Astrocyte (in vitro differentiated cells and primary cell): ENCODE measurements at regions not wholly inside any gene's neighbourhood (a gene's known extent, or its start where the extent isn't known, plus 50 kb on each side); places are given as distances from the start of the nearest gene placed in this dataset.
"Not testable (repeated sequence)": the region's sequence is repeated elsewhere in the genome, so short reads cannot be mapped to it uniquely, and the experiment has no call there.

Experiments used
- DNase-seq: peaks from one replicate; pipeline ENCODE4 v3.0.0-alpha.2; 2010; ENCODE audit warnings: low read depth
- FAIRE-seq: peaks from 2 replicates; lab custom pipeline; 2011; peaks lifted over from hg19 to GRCh38; lab: Jason Lieb, UNC
- H2AFZ ChIP-seq: 2 replicates; pipeline ENCODE4 v1.6.0; 2012; ENCODE audit warnings: low read depth, low read length, inconsistent platforms
- H3K27ac ChIP-seq: 2 replicates; pipeline ENCODE4 v1.5.1; 2011; ENCODE audit warnings: low read depth, low read length, inconsistent platforms
- H3K27me3 ChIP-seq: 2 replicates; pipeline ENCODE4 v1.6.0; 2011; ENCODE audit warnings: low read length, inconsistent platforms; ENCODE audit not compliant: insufficient read depth
- H3K36me3 ChIP-seq: 2 replicates; pipeline ENCODE4 v1.5.1; 2011; ENCODE audit warnings: low read length, inconsistent platforms; ENCODE audit not compliant: insufficient read depth
- H3K4me1 ChIP-seq: 2 replicates; pipeline ENCODE4 v1.5.1; 2011; ENCODE audit warnings: low read length, inconsistent platforms; ENCODE audit not compliant: insufficient read depth
- H3K4me2 ChIP-seq: 2 replicates; pipeline ENCODE4 v1.6.0; 2012; ENCODE audit warnings: low read length, inconsistent platforms
- H3K4me3 ChIP-seq: 2 replicates; pipeline ENCODE4 v1.5.1; 2011; ENCODE audit warnings: low read depth, mild to moderate bottlenecking, low read length, inconsistent platforms; ENCODE audit not compliant: insufficient read depth
- H3K79me2 ChIP-seq: 2 replicates; pipeline ENCODE4 v1.6.0; 2012; ENCODE audit warnings: mild to moderate bottlenecking, low read length, inconsistent platforms; ENCODE audit not compliant: insufficient read depth
- H3K9ac ChIP-seq: 2 replicates; pipeline ENCODE4 v1.6.0; 2012; ENCODE audit warnings: mild to moderate bottlenecking, low read length, inconsistent platforms
- H3K9me3 ChIP-seq: 2 replicates; pipeline ENCODE4 v1.5.1; 2012; ENCODE audit warnings: low read depth, mild to moderate bottlenecking, low read length, inconsistent platforms; ENCODE audit not compliant: insufficient read depth
- H4K20me1 ChIP-seq: 2 replicates; pipeline ENCODE4 v1.6.0; 2012; ENCODE audit warnings: low read length, inconsistent platforms; ENCODE audit not compliant: insufficient read depth
- H3K27ac Mint-ChIP-seq: one replicate; pipeline ENCODE4 v1.8.0; 2021; ENCODE audit warnings: mild to moderate bottlenecking, mixed read lengths; ENCODE audit not compliant: unreplicated experiment
- H3K27me3 Mint-ChIP-seq: one replicate; pipeline ENCODE4 v1.8.0; 2021; ENCODE audit warnings: low read depth, mixed read lengths; ENCODE audit not compliant: unreplicated experiment
- H3K36me3 Mint-ChIP-seq: one replicate; pipeline ENCODE4 v1.8.0; 2021; ENCODE audit warnings: low read depth, mixed read lengths; ENCODE audit not compliant: unreplicated experiment
- H3K4me1 Mint-ChIP-seq: one replicate; pipeline ENCODE4 v1.8.0; 2021; ENCODE audit warnings: low read depth, mixed read lengths; ENCODE audit not compliant: unreplicated experiment
- H3K4me3 Mint-ChIP-seq: one replicate; pipeline ENCODE4 v1.8.0; 2021; ENCODE audit warnings: mild to moderate bottlenecking, moderate library complexity, mixed read lengths; ENCODE audit not compliant: unreplicated experiment
- H3K9me3 Mint-ChIP-seq: one replicate; pipeline ENCODE4 v1.8.0; 2021; ENCODE audit warnings: mild to moderate bottlenecking, mixed read lengths; ENCODE audit not compliant: unreplicated experiment

DNA sequence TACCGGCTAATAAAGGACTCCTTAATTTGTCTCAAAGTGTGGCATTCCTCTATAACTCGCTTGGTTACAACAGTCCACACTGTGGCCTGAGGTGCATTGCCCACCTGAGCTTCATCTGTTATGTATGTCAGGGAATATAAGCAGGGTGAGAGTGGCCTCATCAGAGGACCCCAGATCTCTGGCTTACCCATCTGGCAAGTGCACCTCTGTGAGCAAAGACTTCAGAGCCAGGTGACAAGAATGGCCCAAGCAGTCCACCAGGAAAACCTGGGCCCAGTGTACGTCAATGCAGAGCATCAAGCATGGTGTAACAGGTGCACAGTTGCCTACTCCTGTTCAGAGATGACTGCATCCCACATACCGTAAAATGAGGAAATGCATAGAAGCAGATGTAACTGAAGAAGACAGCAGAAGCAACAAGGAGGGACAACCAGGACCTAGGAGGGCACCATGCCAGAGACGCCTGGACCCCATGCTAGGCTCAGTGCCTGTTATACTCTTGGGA is 1621.0 kb downstream of the SPATA31A7 start:
- H3K4me1 ChIP-seq, H2AFZ ChIP-seq, H3K9me3 Mint-ChIP-seq, DNase-seq, H3K4me2 ChIP-seq, H3K9me3 ChIP-seq, H3K4me3 Mint-ChIP-seq, FAIRE-seq, H3K27me3 ChIP-seq, H4K20me1 ChIP-seq, H3K4me3 ChIP-seq, H3K4me1 Mint-ChIP-seq, H3K36me3 ChIP-seq, H3K9ac ChIP-seq, H3K27ac ChIP-seq, H3K36me3 Mint-ChIP-seq, H3K79me2 ChIP-seq, H3K27ac Mint-ChIP-seq: not testable (repeated sequence)
- peaks cover 28% of the 10 kb centered on the region for H3K27me3 Mint-ChIP-seq

DNA sequence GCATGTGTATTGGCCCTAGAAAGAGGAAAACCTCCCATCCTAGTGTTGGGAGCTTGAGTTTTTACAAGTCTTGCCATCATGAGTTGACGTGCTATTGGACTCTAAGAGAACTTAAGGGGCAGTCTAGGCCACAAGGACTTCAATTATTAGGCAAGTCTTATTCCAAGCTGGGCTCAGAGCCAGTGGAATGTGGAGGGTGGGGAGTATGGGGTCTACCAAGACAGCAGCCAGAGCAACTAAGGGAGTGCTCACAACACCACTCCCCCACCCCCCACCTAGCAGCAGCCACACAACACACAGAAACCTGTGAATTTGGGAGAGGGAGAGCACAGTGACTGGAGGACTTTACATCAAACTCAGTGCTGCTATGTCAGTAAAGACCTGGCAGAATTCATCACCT is 1625.6 kb downstream of the SPATA31A7 start:
- H3K9me3 Mint-ChIP-seq = peaks cover 12% of the 10 kb centered on the region
- FAIRE-seq = not testable (repeated sequence)

DNA sequence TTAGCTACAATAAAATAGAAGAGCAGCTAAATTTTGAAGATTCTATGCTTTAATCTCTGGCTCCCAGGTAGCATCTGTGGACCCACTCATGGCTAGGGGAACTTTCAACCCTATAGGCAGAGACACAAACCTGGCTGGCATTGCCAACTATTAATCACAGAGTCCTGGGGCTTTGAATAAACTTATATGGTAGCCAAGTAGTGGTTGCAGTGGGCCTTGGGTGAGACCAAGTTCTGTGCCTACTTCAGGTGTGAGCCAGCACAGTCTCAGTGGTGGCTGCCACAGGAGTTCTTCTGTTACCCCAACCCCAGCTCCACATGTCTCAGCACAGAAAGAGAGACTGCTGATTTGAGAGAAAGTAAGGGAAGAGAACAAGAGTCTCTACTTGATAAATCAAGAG is 1626.5 kb downstream of the SPATA31A7 start:
- not testable (repeated sequence) for H3K4me2 ChIP-seq, H3K9ac ChIP-seq, H3K4me1 Mint-ChIP-seq, H3K4me3 Mint-ChIP-seq, H3K4me1 ChIP-seq, DNase-seq, H3K79me2 ChIP-seq, H3K27ac ChIP-seq, H3K4me3 ChIP-seq, H2AFZ ChIP-seq, H3K36me3 Mint-ChIP-seq, H3K36me3 ChIP-seq, H3K9me3 ChIP-seq, H4K20me1 ChIP-seq, FAIRE-seq, H3K27ac Mint-ChIP-seq, H3K27me3 ChIP-seq
- peaks cover 12% of the 10 kb centered on the region for H3K9me3 Mint-ChIP-seq
- H3K27me3 Mint-ChIP-seq = peaks cover 44% of the 10 kb centered on the region

More for the DNA sequence above, 1625.6 kb downstream of the SPATA31A7 start:
- H3K79me2 ChIP-seq, H3K9me3 ChIP-seq, H3K36me3 ChIP-seq, H2AFZ ChIP-seq, H3K4me1 Mint-ChIP-seq, H3K27ac Mint-ChIP-seq, H3K36me3 Mint-ChIP-seq, H3K4me3 ChIP-seq, H3K9ac ChIP-seq, H3K4me1 ChIP-seq, H3K27ac ChIP-seq, H4K20me1 ChIP-seq, H3K4me2 ChIP-seq, H3K4me3 Mint-ChIP-seq, DNase-seq, H3K27me3 ChIP-seq: not testable (repeated sequence)
- peaks cover 46% of the 10 kb centered on the region for H3K27me3 Mint-ChIP-seq

DNA sequence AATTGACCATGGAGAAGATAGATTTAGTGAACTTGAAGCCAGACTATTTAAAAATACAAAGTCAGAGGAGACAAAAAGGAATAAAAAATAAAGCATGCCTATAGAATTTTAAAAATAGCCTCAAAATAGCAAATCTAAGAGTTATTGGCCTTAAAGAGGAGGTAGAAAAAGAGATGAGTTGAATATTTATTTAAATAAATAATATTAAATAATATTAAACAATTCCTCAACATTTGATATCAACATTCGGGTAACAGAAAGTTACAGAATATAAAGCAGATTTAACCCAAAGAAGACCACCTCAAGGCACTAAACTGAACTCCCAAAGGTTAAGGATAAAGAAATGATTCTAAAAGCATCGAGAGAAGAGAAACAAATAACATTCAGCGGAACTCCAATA is 1627.4 kb downstream of the SPATA31A7 start:
- not testable (repeated sequence) for FAIRE-seq, H3K4me1 ChIP-seq, H3K79me2 ChIP-seq, H3K27ac Mint-ChIP-seq, H2AFZ ChIP-seq, H3K9me3 ChIP-seq, H3K4me2 ChIP-seq, H4K20me1 ChIP-seq, H3K4me3 ChIP-seq, H3K27me3 ChIP-seq, H3K9ac ChIP-seq, H3K27ac ChIP-seq, H3K36me3 ChIP-seq, DNase-seq, H3K4me3 Mint-ChIP-seq, H3K36me3 Mint-ChIP-seq, H3K4me1 Mint-ChIP-seq
- Mint-ChIP-seq H3K9me3 (peaks cover 12% of the 10 kb centered on the region), H3K27me3 (peaks cover 44% of the 10 kb centered on the region)

DNA sequence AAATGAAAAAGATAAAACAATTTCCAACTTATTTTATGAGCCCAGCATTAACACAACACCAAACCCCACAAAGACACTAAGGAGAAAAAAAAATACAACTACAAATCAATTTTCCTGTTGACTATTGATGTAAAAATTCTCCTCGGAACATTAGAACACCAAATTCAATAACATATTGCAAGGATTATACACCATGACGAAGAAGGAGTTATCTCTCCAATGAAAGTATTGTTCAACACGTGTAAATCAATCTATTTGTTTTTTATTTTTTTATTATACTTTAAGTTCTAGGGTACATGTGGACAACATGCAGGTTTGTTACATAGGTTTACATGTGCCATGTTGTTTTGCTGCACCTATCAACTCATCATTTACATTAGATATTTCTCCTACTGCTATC is 1632.3 kb downstream of the SPATA31A7 start:
- H3K4me2 ChIP-seq, H3K9me3 ChIP-seq, H3K79me2 ChIP-seq, H2AFZ ChIP-seq, H3K4me3 ChIP-seq, H3K9ac ChIP-seq, H3K4me1 Mint-ChIP-seq, H3K27me3 ChIP-seq, H3K4me1 ChIP-seq, H4K20me1 ChIP-seq, H3K4me3 Mint-ChIP-seq, H3K36me3 ChIP-seq, FAIRE-seq, DNase-seq, H3K36me3 Mint-ChIP-seq, H3K27ac ChIP-seq, H3K27ac Mint-ChIP-seq: not testable (repeated sequence)
- Mint-ChIP-seq H3K27me3 (peaks cover 24% of the 10 kb centered on the region), H3K9me3 (peaks cover 17% of the 10 kb centered on the region)

DNA sequence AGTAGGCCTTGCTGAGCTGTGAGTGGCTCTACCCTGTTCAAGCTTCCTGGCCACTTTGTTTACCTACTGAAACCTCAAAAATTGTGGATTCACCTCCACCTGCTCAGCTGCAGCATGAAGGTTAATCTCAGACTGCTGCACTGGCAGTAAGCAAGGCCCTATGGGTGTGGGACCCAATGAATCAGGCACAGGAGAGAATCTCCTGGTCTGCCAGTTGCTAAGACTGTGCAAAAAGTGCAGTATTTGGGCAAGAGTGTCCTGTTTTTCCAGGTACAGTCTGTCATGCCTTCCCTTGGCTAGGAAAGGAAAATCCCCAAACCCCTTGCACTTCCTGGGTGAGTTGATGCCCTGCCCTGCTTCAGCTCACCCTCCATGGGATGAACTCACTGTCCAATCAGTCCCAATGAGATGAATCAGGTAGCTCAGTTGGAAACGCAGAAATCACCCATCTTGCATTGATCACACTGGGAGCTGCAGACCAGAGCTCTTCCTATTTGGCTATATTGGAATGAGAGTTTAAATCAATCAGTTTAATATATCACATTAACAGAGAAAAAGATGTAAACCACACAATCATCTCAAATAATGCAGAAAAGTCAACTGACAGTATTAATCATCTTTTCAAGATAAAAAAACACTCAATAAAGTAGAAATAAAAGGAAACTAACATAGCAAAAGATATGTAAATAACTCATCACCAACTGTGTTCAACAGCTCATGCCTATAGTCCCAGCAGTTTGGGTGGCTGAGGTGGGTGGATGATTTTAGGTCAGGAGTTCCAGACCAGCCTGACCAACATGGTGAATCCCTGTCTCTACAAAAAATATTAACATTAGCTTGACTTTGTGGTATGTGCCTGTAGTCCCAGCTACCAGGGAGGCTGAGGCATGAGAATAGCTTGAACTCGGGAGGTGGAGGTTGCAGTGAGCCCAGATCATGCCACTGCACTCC is 1638.4 kb downstream of the SPATA31A7 start:
- peaks cover 30% of the 10 kb centered on the region for H3K27me3 Mint-ChIP-seq
- not testable (repeated sequence) for H3K4me2 ChIP-seq, DNase-seq, H3K27ac ChIP-seq, H3K4me3 Mint-ChIP-seq, H3K79me2 ChIP-seq, H3K9ac ChIP-seq, H2AFZ ChIP-seq, H4K20me1 ChIP-seq, H3K9me3 ChIP-seq, H3K36me3 Mint-ChIP-seq, FAIRE-seq, H3K4me1 Mint-ChIP-seq, H3K4me3 ChIP-seq, H3K36me3 ChIP-seq, H3K27ac Mint-ChIP-seq, H3K9me3 Mint-ChIP-seq, H3K4me1 ChIP-seq, H3K27me3 ChIP-seq
